ENCODE measurements at regions not wholly inside any gene's neighbourhood (a gene's known extent, or its start where the extent isn't known, plus 50 kb on each side); places are given as distances from the start of the nearest gene placed in this dataset.

DNA sequence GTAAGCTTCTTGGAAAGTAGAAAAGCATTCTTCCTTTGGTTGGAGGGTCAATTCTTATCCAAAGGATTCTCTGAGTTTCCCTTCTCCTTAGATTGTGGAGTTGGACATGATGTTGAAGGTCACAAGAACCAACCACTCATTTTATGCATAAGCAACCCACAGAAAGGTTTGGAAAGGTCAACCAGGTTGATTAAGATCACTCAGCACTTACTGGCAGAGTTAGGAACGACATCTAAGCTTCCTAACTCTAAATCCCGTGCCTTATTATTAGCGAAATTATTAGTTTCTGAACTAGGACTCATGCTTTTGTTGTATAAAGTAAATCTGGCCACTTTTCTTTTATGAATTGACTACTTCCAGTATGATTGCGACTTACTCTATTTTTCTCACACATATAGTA is 137.0 kb upstream of the MINDY3 start:
- no peaks in the 10 kb centered on the region for H3K79me2 ChIP-seq (ENCODE audit: control insufficient read depth in 1 of 2, insufficient read depth in 2 of 2, low read length in 2 of 2)
- no peak overlapping the region for H2BK120ac ChIP-seq (replicated peaks; ENCODE audit: low read depth, low read length)
- no peak overlapping the region for H4K91ac ChIP-seq (replicated peaks; ENCODE audit: insufficient read length, low read length)
- no peak overlapping the region for H3K18ac ChIP-seq (ENCODE audit: extremely low read depth, low read length)
- no peaks in the 10 kb centered on the region; the same call in 1 of the 2 replicates for H3K23me2 ChIP-seq (ENCODE audit: low read depth, low read length)
- H4K5ac ChIP-seq (ENCODE audit: insufficient read length, low read depth, low read length): no peak overlapping the region
- no peak overlapping the region for H3K4me3 ChIP-seq (ENCODE audit: extremely low read depth in 1 of 4, insufficient read depth in 2 of 4, low read depth in 3 of 4, low read length in 4 of 4)
- peaks cover 0 to 4% (median 0%) of the 10 kb centered on the region in 4 experiments; a peak in 1 of 7 replicates for H3K4me1 ChIP-seq (replicated peaks in 1 of 4; ENCODE audit: control insufficient read depth in 3 of 4, insufficient read depth in 4 of 4, low read length in 3 of 4)
- DNase-seq (ENCODE audit: low read depth in 1 of 2, low spot score in 2 of 2): no peak
- ChIA-PET POLR2A (ENCODE audit: partially characterized antibody) (no interaction called here), CTCF (ENCODE audit: partially characterized antibody) (no interaction called here)
- no peak overlapping the region for H2BK15ac ChIP-seq (ENCODE audit: low read length)
- H2AK5ac ChIP-seq (ENCODE audit: low read depth, low read length): no peak overlapping the region
- no peak for FAIRE-seq
- H3K9ac ChIP-seq (replicated peaks in 1 of 4; ENCODE audit: extremely low read depth in 1 of 4, low read depth in 3 of 4, low read length in 3 of 4): no peak overlapping the region
- H3K36me3 ChIP-seq (ENCODE audit: control insufficient read depth in 2 of 4, insufficient read depth in 4 of 4, low read length in 3 of 4): no peaks in the 10 kb centered on the region
- 0 out of 4 replicates have a peak, but pooled peaks cover 0 to 4% of the 10 kb centered on the region in 2 experiments for H3K9me3 ChIP-seq (ENCODE audit: insufficient read depth in 2 of 2, low read depth in 1 of 2, low read length in 1 of 2)
- H3K4ac ChIP-seq (replicated peaks; ENCODE audit: insufficient read length, low read depth, low read length): no peak overlapping the region
- H3K23ac ChIP-seq (ENCODE audit: insufficient read length): no peak overlapping the region
- WGBS, 2 experiments (ENCODE audit: extremely low coverage in 1 of 2, insufficient coverage in 1 of 2, insufficient read length in 1 of 2, insufficient replicate concordance in 2 of 2, low coverage in 1 of 2, low lambda C conversion rate in 2 of 2, missing lambda C conversion rate in 1 of 2): 86% methylated on average over 4 of the region's 4 CpGs; no CpG with 5 or more reads in 1 of the 2 experiments
- no peak overlapping the region for H3K56ac ChIP-seq (replicated peaks; ENCODE audit: insufficient read length, low read depth, low read length)
- H2BK5ac ChIP-seq (ENCODE audit: low read depth, low read length): no peak overlapping the region
- H3K27me3 ChIP-seq (replicated peaks in 1 of 4; ENCODE audit: control insufficient read depth in 3 of 4, extremely low read depth in 1 of 4, insufficient read depth in 3 of 4, low read length in 3 of 4): no peaks in the 10 kb centered on the region
- no peaks in the 10 kb centered on the region for H3K79me1 ChIP-seq (ENCODE audit: low read depth, low read length)
- TF ChIP-seq MAFK (IDR thresholded peaks at IDR 0.05; ENCODE audit: low read depth, low read length): no peak
- no peak for TF ChIP-seq BCL11A (IDR thresholded peaks at IDR 0.05; ENCODE audit: low read depth in 2 of 2, low read length in 2 of 2)
- no peak for TF ChIP-seq CHD2 (IDR thresholded peaks at IDR 0.05; ENCODE audit: low read length)
- TF ChIP-seq EZH2 (IDR thresholded peaks at IDR 0.05; ENCODE audit: low read depth, low read length, severe bottlenecking): no peak
- TF ChIP-seq GTF2F1 (IDR thresholded peaks at IDR 0.05; ENCODE audit: borderline replicate concordance, low read depth, low read length): no peak
- TF ChIP-seq JUND (IDR thresholded peaks at IDR 0.05; ENCODE audit: low read length): no peak
- no peak for TF ChIP-seq RAD21 (IDR thresholded peaks at IDR 0.05 in 1 of 2, conservative IDR thresholded peaks at IDR 0.05 in 1 of 2; ENCODE audit: low read depth in 2 of 2, low read length in 2 of 2)
- no peak for TF ChIP-seq YY1 (IDR thresholded peaks at IDR 0.05; ENCODE audit: low read depth, low read length)
- TF ChIP-seq SAP30 (IDR thresholded peaks at IDR 0.05; ENCODE audit: insufficient read depth, insufficient replicate concordance, low read length): no peak
- H2AFZ ChIP-seq (ENCODE audit: low read length): no peak overlapping the region
- H3K27ac ChIP-seq (ENCODE audit: low read depth, low read length): no peak overlapping the region
- no peak overlapping the region for H3K4me2 ChIP-seq (ENCODE audit: insufficient read depth in 1 of 2, low read depth in 2 of 2, low read length in 2 of 2)
- no peak overlapping the region for H3K14ac ChIP-seq (ENCODE audit: insufficient read length)
- H2BK20ac ChIP-seq (ENCODE audit: low read length): no peak overlapping the region
- H2BK12ac ChIP-seq (ENCODE audit: low read depth, low read length): no peak overlapping the region
- H4K20me1 ChIP-seq (replicated peaks in 1 of 2; ENCODE audit: control insufficient read depth in 1 of 2, insufficient read depth in 2 of 2, low read length in 2 of 2): no peaks in the 10 kb centered on the region
- no peak overlapping the region for H4K8ac ChIP-seq (ENCODE audit: extremely low read depth, insufficient read depth, low read length)
